Stromal cell of bone marrow (primary cell): ENCODE measurements at regions not wholly inside any gene's neighbourhood (a gene's known extent, or its start where the extent isn't known, plus 50 kb on each side); places are given as distances from the start of the nearest gene placed in this dataset.
"Not testable (repeated sequence)": the region's sequence is repeated elsewhere in the genome, so short reads cannot be mapped to it uniquely, and the experiment has no call there.

Source experiments
- DNase-seq: peaks from one replicate; pipeline ENCODE4 v3.0.0-alpha.2; 2012; ENCODE audit warnings: low read depth

DNA sequence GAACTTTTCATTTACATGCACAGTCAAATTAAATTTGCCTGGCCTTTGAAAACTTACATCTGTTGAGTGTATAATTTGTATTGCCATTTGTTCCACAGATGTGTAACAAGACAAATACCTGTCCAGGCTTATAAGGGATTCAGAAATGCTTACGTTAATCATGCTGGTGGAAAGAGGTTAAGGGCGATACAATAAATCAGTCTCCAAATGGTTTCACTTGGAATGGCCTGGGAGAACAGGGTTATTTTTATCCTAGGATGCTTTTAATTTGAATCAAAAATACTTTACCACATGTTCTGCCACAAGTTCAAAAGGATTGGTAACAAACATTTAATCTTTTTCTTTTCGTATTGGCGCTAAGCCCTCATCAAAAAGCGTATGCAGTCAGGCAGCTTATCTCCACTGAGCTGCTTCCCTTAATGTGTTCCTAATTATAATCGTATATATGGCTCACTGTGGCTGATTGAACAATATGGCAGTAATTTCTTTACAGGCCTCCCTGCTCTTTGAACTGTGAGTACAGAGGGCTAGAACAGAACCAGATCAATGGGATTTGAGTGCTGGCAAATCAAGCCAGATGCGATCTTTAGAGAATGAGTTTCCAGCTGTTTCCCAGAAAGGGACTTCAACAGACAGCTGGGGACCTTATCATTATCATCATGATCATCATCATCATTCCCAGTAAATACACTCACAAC lies 425.7 kb downstream of the SPRY2 start:
- no peak for DNase-seq

DNA sequence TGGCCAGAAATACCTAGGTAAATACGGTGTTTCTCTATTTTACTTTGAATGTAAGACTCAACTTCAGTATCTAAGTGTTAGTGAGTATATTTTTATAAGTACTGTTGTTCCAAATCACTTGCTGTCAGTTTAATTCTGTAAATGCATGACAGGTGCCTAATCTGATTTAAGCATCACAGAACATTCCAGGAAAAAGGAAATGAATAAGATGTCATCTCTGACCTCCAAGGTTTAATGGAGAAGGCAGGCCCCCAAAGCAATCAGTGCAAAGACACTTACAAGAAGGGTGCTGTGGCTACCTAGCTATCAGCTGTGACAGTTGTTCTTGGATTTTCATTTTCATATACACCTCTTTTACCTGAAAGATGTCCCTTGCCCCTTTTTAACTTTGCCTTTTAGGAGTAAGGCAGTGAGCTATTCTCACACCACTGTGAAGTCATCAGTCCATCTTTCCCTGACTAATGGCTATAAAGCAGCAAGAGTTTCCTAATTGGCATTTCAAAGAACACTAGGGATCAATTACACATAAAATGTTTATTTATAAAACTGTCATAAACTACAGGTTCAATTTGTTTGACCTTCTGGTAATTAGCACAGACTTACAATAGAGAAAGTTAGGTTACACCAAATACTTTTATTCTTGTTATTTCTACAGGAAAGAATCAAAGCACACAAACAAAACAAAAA lies 427.6 kb downstream of the SPRY2 start:
- no peak for DNase-seq

- DNase-seq, result no peak
These were observed 428.5 kb downstream of the SPRY2 start for GRCh38 chr13:79912403-79912802.

DNA sequence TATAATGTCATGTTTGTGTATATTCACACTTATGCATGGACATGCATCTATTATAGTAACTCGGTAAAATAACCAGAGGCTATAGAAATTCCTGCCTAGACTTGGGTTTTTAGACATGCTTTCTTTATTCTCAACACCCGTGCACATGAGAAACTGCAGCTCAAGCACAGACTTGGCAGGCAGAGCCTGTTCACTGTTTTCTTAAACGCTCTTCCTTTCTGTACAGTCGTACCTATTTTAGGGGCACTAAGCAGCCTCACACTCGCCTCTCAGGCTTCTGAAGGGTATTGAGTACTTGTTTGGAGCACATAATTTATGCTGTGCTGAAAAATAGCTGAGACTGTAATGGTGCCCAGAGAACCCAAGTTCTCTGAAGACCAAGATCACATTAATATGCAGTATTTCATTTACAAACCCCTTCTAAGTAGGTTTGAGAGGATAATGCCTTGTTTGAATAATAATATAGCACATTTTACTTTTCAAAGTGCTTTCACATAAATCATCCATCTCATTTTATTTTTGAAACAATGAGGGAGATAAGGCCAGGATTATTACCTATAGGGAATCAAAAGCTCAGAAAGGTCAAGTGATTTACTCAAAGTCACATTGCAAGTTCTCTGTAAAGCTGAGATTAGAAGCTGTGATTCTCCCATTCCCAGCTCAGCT lies 429.9 kb downstream of the SPRY2 start:
- no peak for DNase-seq

DNA sequence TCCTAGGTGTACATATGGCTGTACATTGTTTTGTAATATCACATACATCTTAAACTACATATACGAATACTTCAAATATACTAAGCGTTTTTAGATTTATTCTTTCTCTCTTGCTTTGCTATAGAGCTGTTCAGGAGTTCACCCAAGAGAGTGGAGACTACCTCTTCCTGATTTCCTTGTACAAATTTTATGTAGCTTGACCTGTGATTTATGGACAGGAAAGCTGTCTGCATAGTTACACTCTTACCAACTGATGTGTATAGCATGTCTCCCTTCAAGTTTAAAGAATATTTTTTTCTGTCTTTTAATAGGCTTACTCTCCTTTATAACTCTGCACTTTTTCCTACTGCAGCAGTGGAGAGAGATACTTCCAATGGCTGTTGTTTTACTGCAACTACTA lies 428.7 kb downstream of the NDFIP2 start:
- no peak for DNase-seq

- no peak for DNase-seq
These were observed 427.4 kb downstream of the NDFIP2 start for GRCh38 chr13:79908381-79908780.

- no peak for DNase-seq
These were observed 426.6 kb downstream of the NDFIP2 start for GRCh38 chr13:79907527-79907926.

DNA sequence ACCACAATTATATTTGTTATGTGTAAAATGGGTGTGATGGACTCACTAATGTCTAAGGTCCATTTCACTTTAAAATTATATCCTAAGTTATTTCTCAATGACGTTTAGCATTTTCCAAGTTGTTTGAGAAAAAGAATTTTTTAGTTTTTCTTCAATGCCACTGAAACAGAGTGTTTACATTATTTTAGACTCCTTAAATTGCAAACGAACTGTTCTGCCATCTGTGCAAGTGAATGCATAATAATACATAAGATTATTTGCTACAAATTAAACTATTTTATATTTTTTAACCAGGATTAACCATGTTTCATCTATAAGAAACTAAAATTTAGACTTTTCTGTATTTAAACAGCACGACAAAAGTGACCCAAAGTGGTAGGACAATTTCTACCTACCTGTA lies 425.4 kb downstream of the NDFIP2 start:
- no peak for DNase-seq

GRCh38 chr13:79905018-79905417 lies 424.1 kb downstream of the NDFIP2 start:
- DNase-seq, result no peak

DNA sequence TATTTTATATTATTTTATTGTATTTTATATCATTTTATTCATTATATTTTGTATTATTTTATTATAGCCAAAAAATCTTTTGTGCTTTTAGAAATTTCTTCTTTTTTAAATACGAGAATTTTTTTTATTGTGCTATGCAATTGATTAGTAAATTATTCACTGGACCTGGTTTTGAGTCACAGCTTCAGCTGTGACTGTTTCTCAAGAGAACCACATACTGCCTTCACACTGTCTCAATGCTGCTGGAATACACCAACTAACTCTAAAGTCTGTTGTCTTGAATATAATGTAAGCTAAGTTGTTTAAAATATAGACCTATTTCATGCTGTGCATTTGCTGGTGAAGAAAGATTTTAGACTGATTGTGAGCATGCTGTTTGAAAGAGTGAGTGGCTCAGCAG lies 423.6 kb downstream of the NDFIP2 start:
- DNase-seq, result no peak

DNA sequence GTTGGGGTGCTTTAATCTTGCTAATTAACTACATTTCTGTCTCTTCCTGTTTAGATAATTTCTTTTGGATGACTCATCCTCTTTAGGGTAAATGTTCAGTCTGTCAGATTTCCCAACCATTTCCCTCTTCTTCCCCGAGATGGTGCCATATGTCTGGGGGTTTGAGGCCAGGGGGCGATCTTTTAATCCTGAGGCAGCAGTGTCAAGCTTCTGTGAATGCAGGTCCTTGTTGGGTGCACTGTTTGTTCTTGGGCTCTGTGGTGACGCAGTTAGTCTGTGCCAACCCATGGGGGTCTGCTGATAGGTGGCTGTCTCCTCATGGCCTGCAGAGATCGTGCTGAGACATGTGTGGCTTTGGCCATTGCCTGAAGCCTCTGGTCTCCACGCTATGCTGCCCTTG lies 420.4 kb downstream of the NDFIP2 start:
- no peak for DNase-seq

GRCh38 chr13:79900356-79900755 lies 419.4 kb downstream of the NDFIP2 start:
- no peak for DNase-seq

DNA sequence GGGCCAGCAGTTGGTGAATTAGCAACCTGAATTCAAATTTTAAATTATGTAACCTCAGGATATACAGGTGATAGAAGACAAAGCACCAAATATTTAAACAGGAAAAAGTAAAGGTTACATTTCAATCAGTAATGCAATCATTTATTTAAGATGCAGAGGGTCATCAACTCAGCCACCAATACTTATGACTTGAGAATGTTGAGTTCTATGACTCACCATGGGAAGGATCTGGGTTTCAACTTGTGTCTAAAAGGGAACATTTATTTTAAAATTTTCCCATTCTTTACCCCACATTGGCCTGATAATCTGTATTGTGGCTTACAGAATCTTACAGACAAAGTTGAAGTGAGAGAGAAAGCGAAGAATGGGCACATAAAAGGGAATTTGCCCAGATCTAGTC lies 418.0 kb downstream of the NDFIP2 start:
- no peak for DNase-seq

- no peak for DNase-seq
These were observed 417.4 kb downstream of the NDFIP2 start for GRCh38 chr13:79898202-79898826.

GRCh38 chr13:79896851-79897250 lies 415.9 kb downstream of the NDFIP2 start:
- no peak for DNase-seq

GRCh38 chr13:79895416-79895815 lies 414.5 kb downstream of the NDFIP2 start:
- no peak for DNase-seq

DNA sequence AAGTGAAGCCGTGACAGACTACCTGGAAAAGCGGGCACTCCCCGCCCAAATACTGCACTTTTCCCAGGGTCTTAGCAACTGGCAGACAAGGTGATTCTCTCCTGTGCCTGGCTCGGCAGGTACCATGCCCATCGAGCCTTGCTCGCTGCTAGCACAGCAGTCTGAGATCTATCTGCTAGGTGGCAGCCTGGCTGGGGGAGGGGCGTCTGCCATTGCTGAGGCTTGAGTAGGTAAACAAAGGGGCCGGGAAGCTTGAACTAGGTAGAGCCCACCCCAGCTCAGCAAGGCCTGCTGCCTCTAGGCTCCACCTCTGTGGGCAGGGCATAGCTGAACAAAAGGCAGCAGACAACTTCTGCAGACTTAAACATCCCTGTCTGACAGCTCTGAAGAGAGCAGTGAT lies 406.3 kb downstream of the NDFIP2 start:
- DNase-seq, result not testable (repeated sequence)

GRCh38 chr13:79886601-79887000 lies 405.6 kb downstream of the NDFIP2 start:
- DNase-seq, result no peak

DNA sequence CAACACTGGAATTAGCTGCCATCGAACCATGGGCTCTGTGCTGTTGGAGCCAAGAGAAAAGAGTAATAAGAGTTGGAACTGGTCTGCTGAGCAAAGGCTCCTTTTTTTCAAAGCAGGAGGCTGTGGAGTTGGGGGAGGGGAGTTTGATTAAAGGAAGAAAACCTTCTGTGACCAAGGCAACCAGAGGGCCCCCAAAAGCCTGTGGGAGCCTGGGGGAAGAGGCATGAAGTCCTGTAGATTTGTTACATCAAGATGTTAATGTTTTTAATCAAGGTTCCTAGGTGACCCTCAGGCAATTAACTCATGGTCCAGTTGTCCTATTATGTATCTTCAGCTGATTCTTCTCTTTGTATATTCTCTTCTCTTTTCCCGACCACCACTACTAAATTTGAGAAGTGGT lies 403.9 kb downstream of the NDFIP2 start:
- no peak for DNase-seq

GRCh38 chr13:79883216-79883615 lies 402.3 kb downstream of the NDFIP2 start:
- no peak for DNase-seq

DNA sequence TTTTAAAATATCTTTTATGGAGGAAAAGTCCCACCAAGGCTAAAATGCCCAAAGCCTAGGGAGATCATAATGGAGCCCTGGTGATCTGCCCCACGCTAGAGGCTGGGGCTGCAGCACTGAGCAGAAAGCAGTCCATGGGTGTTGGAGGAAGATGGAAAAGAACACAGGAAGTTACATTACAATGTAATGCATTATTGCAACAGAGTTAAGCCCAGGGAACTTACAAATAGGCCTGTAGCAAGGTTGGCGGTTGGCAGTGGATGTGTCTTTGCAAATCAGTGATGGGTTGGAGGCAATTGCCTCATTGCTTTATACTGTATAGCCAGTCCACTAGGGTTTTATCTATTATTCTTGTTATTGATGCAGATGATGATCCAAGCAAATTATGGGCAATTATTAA lies 399.9 kb downstream of the NDFIP2 start:
- no peak for DNase-seq

DNA sequence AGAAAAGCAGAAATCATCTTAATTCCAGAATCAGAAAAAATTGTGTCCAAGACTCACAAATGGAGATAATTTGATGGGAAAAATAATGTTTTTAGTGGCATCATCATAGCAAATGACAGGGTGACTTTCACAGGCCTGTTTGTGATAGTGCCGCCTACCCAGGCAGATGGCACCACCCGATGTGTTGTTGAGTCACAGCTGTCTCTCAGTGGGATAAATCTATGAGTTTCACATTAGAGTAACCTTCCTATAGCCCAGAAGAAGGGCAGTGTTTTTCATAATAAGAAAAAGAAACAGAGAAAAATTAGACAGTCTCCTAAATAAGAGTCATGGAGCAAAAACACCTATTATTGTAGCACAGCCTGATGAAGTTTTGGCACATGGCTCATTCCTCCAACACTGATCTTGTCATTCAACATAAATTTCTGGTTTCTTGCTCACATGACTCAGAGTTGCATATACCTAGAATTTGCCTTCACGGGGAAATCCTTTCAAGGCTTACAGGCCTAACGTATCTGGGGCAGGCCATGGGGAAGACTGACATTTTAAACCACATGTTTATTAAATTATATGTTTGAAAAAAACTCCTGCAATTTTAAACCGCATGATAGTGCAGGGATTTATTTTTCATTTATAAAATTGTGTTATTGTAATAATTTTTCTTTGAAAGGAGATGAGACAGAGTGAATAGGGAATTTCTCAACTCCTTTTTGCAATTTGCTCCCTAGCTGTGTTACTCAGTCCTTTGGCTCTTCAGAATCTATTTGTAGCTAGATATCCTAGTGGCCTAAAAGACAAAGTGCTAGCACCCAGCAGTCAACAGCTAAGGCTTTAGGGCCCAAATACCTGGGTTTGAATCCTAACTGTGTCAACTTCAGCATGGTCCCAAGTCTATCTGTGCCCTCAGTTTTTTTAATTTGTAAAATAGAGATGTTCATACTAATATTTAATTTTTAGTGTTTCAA lies 393.7 kb downstream of the NDFIP2 start:
- no peak for DNase-seq
